ENCODE measurements at regions not wholly inside any gene's neighbourhood (a gene's known extent, or its start where the extent isn't known, plus 50 kb on each side); places are given as distances from the start of the nearest gene placed in this dataset.

- DNase-seq (ENCODE audit: low read depth in 4 of 6, low spot score in 6 of 6), result peak in 1 of 6 donors; percentile 80
- Histone ChIP-seq H3K36me3 (ENCODE audit: control insufficient read depth, insufficient read depth, low read length) (no peaks in the 10 kb centered on the region), H3K27ac (ENCODE audit: low read depth, low read length) (no peak overlapping the region), H3K4me1 (ENCODE audit: control insufficient read depth, insufficient read depth, low read length) (no peaks in the 10 kb centered on the region), H3K9me3 (ENCODE audit: control insufficient read depth, insufficient read depth, low read length) (no peaks in the 10 kb centered on the region), H3K4me3 (ENCODE audit: low read depth, low read length) (no peak overlapping the region), H3K27me3 (ENCODE audit: control insufficient read depth, insufficient read depth, low read length) (no peaks in the 10 kb centered on the region)
- WGBS (ENCODE audit: insufficient coverage), result no CpG with 5 or more reads among the region's 2 CpGs
Observed at GRCh38 chr4:178823673-178824295, 1381.5 kb upstream of the AGA start.

DNA sequence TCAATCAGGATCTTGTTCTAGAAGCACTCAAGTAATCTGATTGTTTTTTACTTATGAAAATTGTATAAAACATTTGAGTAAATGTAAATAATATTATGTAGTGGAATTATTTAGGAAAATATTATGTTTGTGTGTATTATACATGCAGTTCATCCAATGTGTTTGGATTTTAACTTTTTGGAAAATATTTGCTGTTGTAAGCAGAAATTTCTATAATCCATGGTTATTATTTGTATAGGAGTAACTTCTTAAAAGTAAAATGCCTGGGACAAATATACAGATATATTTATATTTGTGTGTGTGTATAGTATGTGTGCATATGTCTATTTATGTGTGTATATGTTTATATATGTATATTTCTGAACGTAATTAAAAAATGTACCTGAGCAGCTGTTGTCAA is 1394.6 kb upstream of the AGA start:
- no peaks in the 10 kb centered on the region for H3K4me1 ChIP-seq (ENCODE audit: control insufficient read depth, insufficient read depth, low read length)
- no CpG with 5 or more reads among the region's 1 CpG for WGBS (ENCODE audit: insufficient coverage)
- H3K9me3 ChIP-seq (ENCODE audit: control insufficient read depth, insufficient read depth, low read length), result no peaks in the 10 kb centered on the region
- DNase-seq (ENCODE audit: low read depth in 4 of 6, low spot score in 6 of 6), result no peak
- no peaks in the 10 kb centered on the region for H3K27me3 ChIP-seq (ENCODE audit: control insufficient read depth, insufficient read depth, low read length)
- no peak overlapping the region for H3K27ac ChIP-seq (ENCODE audit: low read depth, low read length)
- no peak overlapping the region for H3K4me3 ChIP-seq (ENCODE audit: low read depth, low read length)
- no peaks in the 10 kb centered on the region for H3K36me3 ChIP-seq (ENCODE audit: control insufficient read depth, insufficient read depth, low read length)

GRCh38 chr4:178838776-178839175 is 1396.5 kb upstream of the AGA start:
- no CpG with 5 or more reads among the region's 2 CpGs for WGBS (ENCODE audit: insufficient coverage)
- no peaks in the 10 kb centered on the region for H3K27me3 ChIP-seq (ENCODE audit: control insufficient read depth, insufficient read depth, low read length)
- no peak for DNase-seq (ENCODE audit: low read depth in 4 of 6, low spot score in 6 of 6)
- no peak overlapping the region for H3K4me3 ChIP-seq (ENCODE audit: low read depth, low read length)
- no peaks in the 10 kb centered on the region for H3K36me3 ChIP-seq (ENCODE audit: control insufficient read depth, insufficient read depth, low read length)
- no peak overlapping the region for H3K27ac ChIP-seq (ENCODE audit: low read depth, low read length)
- H3K9me3 ChIP-seq (ENCODE audit: control insufficient read depth, insufficient read depth, low read length), result no peaks in the 10 kb centered on the region
- no peaks in the 10 kb centered on the region for H3K4me1 ChIP-seq (ENCODE audit: control insufficient read depth, insufficient read depth, low read length)

DNA sequence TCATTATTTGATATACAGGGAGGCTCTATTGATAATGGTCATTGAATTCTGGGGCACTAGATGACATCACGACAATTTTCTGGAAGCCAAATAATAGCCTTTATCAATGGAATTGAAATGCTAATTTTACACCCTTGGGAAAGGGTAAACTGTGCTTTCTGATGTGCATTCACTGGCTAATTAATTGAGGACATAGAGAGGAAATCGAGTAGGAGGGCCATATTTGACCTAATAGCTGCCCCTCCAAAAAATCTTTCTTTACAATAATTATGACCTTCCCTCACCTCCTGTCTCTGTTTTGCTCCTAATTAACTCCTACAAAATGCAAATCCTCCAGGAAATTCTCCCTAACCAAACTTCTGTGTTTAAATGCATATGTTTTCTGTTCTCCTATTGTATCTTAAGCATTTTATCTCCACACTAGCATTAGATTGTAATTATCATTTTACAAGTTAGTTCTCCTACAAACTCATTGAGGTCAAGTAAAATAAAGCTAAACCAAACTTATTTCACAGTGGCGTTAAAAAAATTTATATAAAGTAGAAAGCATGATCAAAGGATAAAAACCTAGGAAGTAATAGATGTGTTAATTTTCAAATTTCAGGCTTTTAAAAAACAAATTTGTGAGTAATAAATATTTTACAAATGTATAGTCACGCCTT is 1414.0 kb upstream of the AGA start:
- no CpG with 5 or more reads among the region's 4 CpGs for WGBS (ENCODE audit: insufficient coverage)
- no peak overlapping the region for H3K4me3 ChIP-seq (ENCODE audit: low read depth, low read length)
- H3K27me3 ChIP-seq (ENCODE audit: control insufficient read depth, insufficient read depth, low read length), result no peaks in the 10 kb centered on the region
- no peaks in the 10 kb centered on the region for H3K4me1 ChIP-seq (ENCODE audit: control insufficient read depth, insufficient read depth, low read length)
- peak in 1 of 6 donors; percentile 3 for DNase-seq (ENCODE audit: low read depth in 4 of 6, low spot score in 6 of 6)
- no peak overlapping the region for H3K27ac ChIP-seq (ENCODE audit: low read depth, low read length)
- no peaks in the 10 kb centered on the region for H3K36me3 ChIP-seq (ENCODE audit: control insufficient read depth, insufficient read depth, low read length)
- no peaks in the 10 kb centered on the region for H3K9me3 ChIP-seq (ENCODE audit: control insufficient read depth, insufficient read depth, low read length)

GRCh38 chr4:178871476-178871875 is 1429.2 kb upstream of the AGA start:
- no peak for DNase-seq (ENCODE audit: low read depth in 4 of 6, low spot score in 6 of 6)
- Histone ChIP-seq H3K27me3 (ENCODE audit: control insufficient read depth, insufficient read depth, low read length) (no peaks in the 10 kb centered on the region), H3K27ac (ENCODE audit: low read depth, low read length) (no peak overlapping the region), H3K36me3 (ENCODE audit: control insufficient read depth, insufficient read depth, low read length) (no peaks in the 10 kb centered on the region), H3K4me3 (ENCODE audit: low read depth, low read length) (no peak overlapping the region), H3K4me1 (ENCODE audit: control insufficient read depth, insufficient read depth, low read length) (no peaks in the 10 kb centered on the region), H3K9me3 (ENCODE audit: control insufficient read depth, insufficient read depth, low read length) (no peaks in the 10 kb centered on the region)
- 87% methylated on average over 2 of the region's 2 CpGs for WGBS (ENCODE audit: insufficient coverage)

- Histone ChIP-seq H3K27me3 (ENCODE audit: control insufficient read depth, insufficient read depth, low read length) (no peaks in the 10 kb centered on the region), H3K4me1 (ENCODE audit: control insufficient read depth, insufficient read depth, low read length) (no peaks in the 10 kb centered on the region), H3K4me3 (ENCODE audit: low read depth, low read length) (no peak overlapping the region), H3K27ac (ENCODE audit: low read depth, low read length) (no peak overlapping the region), H3K9me3 (ENCODE audit: control insufficient read depth, insufficient read depth, low read length) (no peaks in the 10 kb centered on the region), H3K36me3 (ENCODE audit: control insufficient read depth, insufficient read depth, low read length) (no peaks in the 10 kb centered on the region)
- WGBS (ENCODE audit: insufficient coverage), result no CpG with 5 or more reads among the region's 1 CpG
- no peak for DNase-seq (ENCODE audit: low read depth in 4 of 6, low spot score in 6 of 6)
Observed at GRCh38 chr4:178881937-178882336, 1439.7 kb upstream of the AGA start.

DNA sequence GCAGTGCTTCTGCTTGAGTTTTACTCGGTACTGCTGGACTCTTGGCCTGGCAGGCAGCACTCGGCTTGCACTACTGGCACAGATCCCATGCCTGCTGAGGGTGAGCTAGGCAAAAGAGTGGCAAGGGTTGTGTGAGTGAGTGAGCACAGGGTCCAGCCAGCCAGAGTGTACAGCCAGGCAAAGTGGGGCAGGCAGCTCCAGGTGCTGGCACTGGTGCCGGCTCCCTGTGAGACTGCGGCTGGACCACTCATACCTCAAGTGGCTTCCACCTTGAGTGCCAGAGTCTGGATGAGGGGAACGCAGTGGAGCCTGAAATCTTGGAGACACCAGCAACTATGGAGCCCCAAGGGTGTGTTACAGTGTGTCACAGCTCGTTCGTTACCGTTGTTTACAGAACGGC is 1451.9 kb upstream of the AGA start:
- no peaks in the 10 kb centered on the region for H3K9me3 ChIP-seq (ENCODE audit: control insufficient read depth, insufficient read depth, low read length)
- 86% methylated on average over 9 of the region's 9 CpGs for WGBS (ENCODE audit: insufficient coverage)
- no peak overlapping the region for H3K4me3 ChIP-seq (ENCODE audit: low read depth, low read length)
- no peaks in the 10 kb centered on the region for H3K36me3 ChIP-seq (ENCODE audit: control insufficient read depth, insufficient read depth, low read length)
- no peak for DNase-seq (ENCODE audit: low read depth in 4 of 6, low spot score in 6 of 6)
- no peaks in the 10 kb centered on the region for H3K27me3 ChIP-seq (ENCODE audit: control insufficient read depth, insufficient read depth, low read length)
- H3K27ac ChIP-seq (ENCODE audit: low read depth, low read length), result no peak overlapping the region
- H3K4me1 ChIP-seq (ENCODE audit: control insufficient read depth, insufficient read depth, low read length), result no peaks in the 10 kb centered on the region

- Histone ChIP-seq H3K36me3 (ENCODE audit: control insufficient read depth, insufficient read depth, low read length) (no peaks in the 10 kb centered on the region), H3K4me3 (ENCODE audit: low read depth, low read length) (no peak overlapping the region), H3K9me3 (ENCODE audit: control insufficient read depth, insufficient read depth, low read length) (no peaks in the 10 kb centered on the region), H3K4me1 (ENCODE audit: control insufficient read depth, insufficient read depth, low read length) (no peaks in the 10 kb centered on the region), H3K27me3 (ENCODE audit: control insufficient read depth, insufficient read depth, low read length) (no peaks in the 10 kb centered on the region), H3K27ac (ENCODE audit: low read depth, low read length) (no peak overlapping the region)
- no peak for DNase-seq (ENCODE audit: low read depth in 4 of 6, low spot score in 6 of 6)
- no CpG with 5 or more reads among the region's 2 CpGs for WGBS (ENCODE audit: insufficient coverage)
Observed at GRCh38 chr4:178899084-178899483, 1456.8 kb upstream of the AGA start.

- DNase-seq (ENCODE audit: low read depth in 4 of 6, low spot score in 6 of 6), result no peak
- Histone ChIP-seq H3K27ac (ENCODE audit: low read depth, low read length) (no peak overlapping the region), H3K4me3 (ENCODE audit: low read depth, low read length) (no peak overlapping the region), H3K9me3 (ENCODE audit: control insufficient read depth, insufficient read depth, low read length) (peaks cover 2% of the 10 kb centered on the region), H3K27me3 (ENCODE audit: control insufficient read depth, insufficient read depth, low read length) (no peaks in the 10 kb centered on the region), H3K4me1 (ENCODE audit: control insufficient read depth, insufficient read depth, low read length) (no peaks in the 10 kb centered on the region), H3K36me3 (ENCODE audit: control insufficient read depth, insufficient read depth, low read length) (no peaks in the 10 kb centered on the region)
- no CpG with 5 or more reads among the region's 1 CpG for WGBS (ENCODE audit: insufficient coverage)
Observed at GRCh38 chr4:178917756-178918155, 1475.5 kb upstream of the AGA start.

GRCh38 chr4:178937130-178937529 is 1494.9 kb upstream of the AGA start:
- 60% methylated on average over 1 of the region's 1 CpG for WGBS (ENCODE audit: insufficient coverage)
- Histone ChIP-seq H3K36me3 (ENCODE audit: control insufficient read depth, insufficient read depth, low read length) (no peaks in the 10 kb centered on the region), H3K4me3 (ENCODE audit: low read depth, low read length) (no peak overlapping the region), H3K27ac (ENCODE audit: low read depth, low read length) (no peak overlapping the region), H3K4me1 (ENCODE audit: control insufficient read depth, insufficient read depth, low read length) (no peaks in the 10 kb centered on the region), H3K9me3 (ENCODE audit: control insufficient read depth, insufficient read depth, low read length) (no peaks in the 10 kb centered on the region), H3K27me3 (ENCODE audit: control insufficient read depth, insufficient read depth, low read length) (no peaks in the 10 kb centered on the region)
- no peak for DNase-seq (ENCODE audit: low read depth in 4 of 6, low spot score in 6 of 6)

Data from spinal cord (tissue), 9 donors.